MM.1S (cell line): ENCODE measurements at regions not wholly inside any gene's neighbourhood (a gene's known extent, or its start where the extent isn't known, plus 50 kb on each side); places are given as distances from the start of the nearest gene placed in this dataset.

Experiments
- DNase-seq: peaks from one replicate; pipeline ENCODE4 v3.0.0-alpha.2; 2015
- H2AFZ ChIP-seq: fragments of 300-600 bp; sonication (generic); 2 replicates; pipeline ENCODE4 v1.6.0; 2016; ENCODE audit warnings: antibody characterized with exemption, low read length
- H3F3A ChIP-seq: fragments of 300-600 bp; sonication (generic); 2 replicates; pipeline ENCODE4 v1.6.1; 2016; ENCODE audit warnings: mild to moderate bottlenecking, antibody characterized with exemption, low read length, moderate library complexity, mixed read lengths; ENCODE audit not compliant: insufficient read depth
- H3K27ac ChIP-seq: fragments of 300-600 bp; sonication (generic); 2 replicates; pipeline ENCODE4 v1.5.1; 2016; ENCODE audit warnings: mild to moderate bottlenecking, low read length
- H3K27me3 ChIP-seq: fragments of 300-600 bp; sonication (generic); replicated peaks from 2 replicates; pipeline ENCODE4 v1.6.0; 2016; ENCODE audit warnings: low read length; ENCODE audit not compliant: insufficient read depth
- H3K36me3 ChIP-seq: fragments of 300-600 bp; sonication (generic); replicated peaks from 2 replicates; pipeline ENCODE4 v1.6.1; 2016; ENCODE audit warnings: mild to moderate bottlenecking, low read length, mixed read lengths; ENCODE audit not compliant: insufficient read depth
- H3K4me1 ChIP-seq: fragments of 300-600 bp; sonication (generic); 2 replicates; pipeline ENCODE4 v1.6.1; 2016; ENCODE audit warnings: low read length, mixed read lengths
- H3K4me2 ChIP-seq: fragments of 300-600 bp; sonication (generic); 2 replicates; pipeline ENCODE4 v1.6.0; 2016; ENCODE audit warnings: low read depth, low read length
- H3K4me3 ChIP-seq: fragments of 300-600 bp; sonication (generic); 2 replicates; pipeline ENCODE4 v1.5.1; 2016; ENCODE audit warnings: low read length, mixed read lengths
- H3K79me2 ChIP-seq: fragments of 300-600 bp; sonication (generic); 2 replicates; pipeline ENCODE4 v1.6.1; 2016; ENCODE audit warnings: mixed run types, low read length, mixed read lengths
- H3K9ac ChIP-seq: fragments of 300-600 bp; sonication (generic); 2 replicates; pipeline ENCODE4 v1.6.1; 2016; ENCODE audit warnings: low read length, mixed read lengths
- H3K9me2 ChIP-seq: fragments of 300-600 bp; sonication (generic); replicated peaks from 2 replicates; pipeline ENCODE4 v1.6.1; 2016; ENCODE audit warnings: mild to moderate bottlenecking, low read length, mixed read lengths; ENCODE audit not compliant: insufficient read depth
- H3K9me3 ChIP-seq: fragments of 300-600 bp; sonication (generic); replicated peaks from 2 replicates; pipeline ENCODE4 v1.6.1; 2016; ENCODE audit warnings: mild to moderate bottlenecking, low read length, mixed read lengths; ENCODE audit not compliant: insufficient read depth
- H4K20me1 ChIP-seq: fragments of 300-600 bp; sonication (generic); 2 replicates; pipeline ENCODE4 v1.6.1; 2016; ENCODE audit warnings: mild to moderate bottlenecking, low read length, moderate library complexity, mixed read lengths; ENCODE audit not compliant: insufficient read depth
- EZH2 ChIP-seq: fragments of 300-600 bp; sonication (generic); optimal IDR thresholded peaks from 2 replicates; pipeline ENCODE3; 2017; ENCODE audit warnings: low read depth, mild to moderate bottlenecking, antibody characterized with exemption, low read length, mixed read lengths
- EZH2phosphoT487 ChIP-seq: fragments of 300-600 bp; sonication (generic); IDR thresholded peaks from 2 replicates; pipeline ENCODE4 v1.6.1; 2018; ENCODE audit warnings: antibody characterized with exemption, low read length
- TF ChIP-seq, protein P1 (sequence below): fragments of 300-600 bp; sonication (generic); IDR thresholded peaks from 2 replicates; pipeline ENCODE4 v1.5.1; 2016; ENCODE audit warnings: antibody characterized with exemption, low read length, mixed read lengths

DNA sequence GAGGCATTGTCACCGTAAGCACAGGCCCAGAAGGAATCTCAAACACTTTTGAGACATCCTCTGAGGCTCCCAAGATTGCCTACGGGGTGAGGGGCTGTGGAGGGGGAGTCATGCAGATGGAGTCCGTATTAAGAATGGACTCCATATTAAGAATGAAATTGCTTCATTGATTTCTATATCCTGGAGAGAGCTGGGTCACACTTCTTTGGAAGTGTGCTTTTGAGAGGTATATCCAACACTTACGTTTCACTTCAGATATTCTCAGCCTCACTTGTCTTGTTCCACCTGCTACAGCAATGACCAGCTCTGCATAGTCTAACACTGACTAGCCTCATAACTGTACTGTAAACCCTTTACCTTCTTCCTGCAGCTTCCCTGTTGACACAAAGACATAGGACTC, 62.6 kb upstream of the ARHGAP5 start:
- no peak for TF ChIP-seq EZH2phosphoT487
- TF ChIP-seq, protein P1, sequence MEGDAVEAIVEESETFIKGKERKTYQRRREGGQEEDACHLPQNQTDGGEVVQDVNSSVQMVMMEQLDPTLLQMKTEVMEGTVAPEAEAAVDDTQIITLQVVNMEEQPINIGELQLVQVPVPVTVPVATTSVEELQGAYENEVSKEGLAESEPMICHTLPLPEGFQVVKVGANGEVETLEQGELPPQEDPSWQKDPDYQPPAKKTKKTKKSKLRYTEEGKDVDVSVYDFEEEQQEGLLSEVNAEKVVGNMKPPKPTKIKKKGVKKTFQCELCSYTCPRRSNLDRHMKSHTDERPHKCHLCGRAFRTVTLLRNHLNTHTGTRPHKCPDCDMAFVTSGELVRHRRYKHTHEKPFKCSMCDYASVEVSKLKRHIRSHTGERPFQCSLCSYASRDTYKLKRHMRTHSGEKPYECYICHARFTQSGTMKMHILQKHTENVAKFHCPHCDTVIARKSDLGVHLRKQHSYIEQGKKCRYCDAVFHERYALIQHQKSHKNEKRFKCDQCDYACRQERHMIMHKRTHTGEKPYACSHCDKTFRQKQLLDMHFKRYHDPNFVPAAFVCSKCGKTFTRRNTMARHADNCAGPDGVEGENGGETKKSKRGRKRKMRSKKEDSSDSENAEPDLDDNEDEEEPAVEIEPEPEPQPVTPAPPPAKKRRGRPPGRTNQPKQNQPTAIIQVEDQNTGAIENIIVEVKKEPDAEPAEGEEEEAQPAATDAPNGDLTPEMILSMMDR = no peak
- TF ChIP-seq EZH2 = no peak
- no peaks in the 10 kb centered on the region for H3K9me3 ChIP-seq
- H3K79me2 ChIP-seq = no peaks in the 10 kb centered on the region
- H2AFZ ChIP-seq = no peak overlapping the region
- H3K9me2 ChIP-seq = no peaks in the 10 kb centered on the region
- H3F3A ChIP-seq = no peaks in the 10 kb centered on the region
- no peaks in the 10 kb centered on the region for H3K36me3 ChIP-seq
- no peak overlapping the region for H3K4me2 ChIP-seq
- no peaks in the 10 kb centered on the region for H4K20me1 ChIP-seq
- H3K9ac ChIP-seq = no peak overlapping the region
- H3K27ac ChIP-seq = no peak overlapping the region
- H3K4me1 ChIP-seq = no peaks in the 10 kb centered on the region
- DNase-seq = no peak
- no peaks in the 10 kb centered on the region for H3K27me3 ChIP-seq
- H3K4me3 ChIP-seq = no peak overlapping the region

DNA sequence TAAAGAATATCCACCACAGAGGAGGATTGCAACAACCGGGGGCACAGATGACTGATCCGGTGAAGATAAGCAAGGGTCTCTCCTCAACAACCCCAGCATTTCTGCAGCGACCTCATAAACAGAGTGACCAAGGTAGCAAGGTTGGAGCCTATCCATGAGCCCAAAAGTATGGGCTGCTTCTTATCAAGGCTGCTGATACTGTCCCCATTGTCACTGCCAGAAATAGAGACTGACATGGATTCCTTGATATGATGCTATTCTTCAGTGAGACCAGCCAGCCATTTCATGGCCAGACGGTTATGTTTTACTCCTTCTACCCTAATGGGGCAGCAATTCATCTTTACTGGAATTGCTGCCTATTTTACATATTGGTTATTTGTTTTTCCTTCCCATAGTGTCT, 61.9 kb upstream of the ARHGAP5 start:
- H3K79me2 ChIP-seq = no peaks in the 10 kb centered on the region
- H3F3A ChIP-seq = no peaks in the 10 kb centered on the region
- H3K9ac ChIP-seq = no peak overlapping the region
- no peaks in the 10 kb centered on the region for H4K20me1 ChIP-seq
- H3K27me3 ChIP-seq = no peaks in the 10 kb centered on the region
- no peaks in the 10 kb centered on the region for H3K9me2 ChIP-seq
- H2AFZ ChIP-seq = no peak overlapping the region
- H3K9me3 ChIP-seq = no peaks in the 10 kb centered on the region
- no peak overlapping the region for H3K4me2 ChIP-seq
- TF ChIP-seq EZH2phosphoT487 (no peak), EZH2 (no peak)
- TF ChIP-seq, protein P1 = no peak
- no peaks in the 10 kb centered on the region for H3K36me3 ChIP-seq
- H3K4me1 ChIP-seq = no peaks in the 10 kb centered on the region
- DNase-seq = no peak
- H3K4me3 ChIP-seq = no peak overlapping the region
- no peak overlapping the region for H3K27ac ChIP-seq

DNA sequence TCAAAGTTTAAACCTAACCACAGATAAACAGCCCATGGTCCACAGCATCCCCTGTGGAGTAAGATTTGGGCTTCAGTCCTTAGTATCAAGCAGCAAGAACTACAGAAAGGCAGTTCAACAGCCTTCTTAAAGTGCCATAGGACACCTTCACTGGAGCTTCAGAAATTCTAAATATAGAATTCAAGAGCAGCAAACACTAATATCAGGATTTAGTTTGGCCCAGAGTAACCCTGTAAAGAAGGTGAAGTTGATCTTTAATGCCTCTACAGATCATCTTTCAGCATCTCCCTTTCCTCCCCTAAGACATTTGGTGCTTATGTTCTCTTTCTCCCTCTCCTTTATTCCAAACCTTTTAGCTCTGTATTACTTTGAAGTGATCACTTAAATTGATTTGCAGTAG, 59.5 kb upstream of the ARHGAP5 start:
- no peak overlapping the region for H3K4me2 ChIP-seq
- no peaks in the 10 kb centered on the region for H3K36me3 ChIP-seq
- no peaks in the 10 kb centered on the region for H3K9me3 ChIP-seq
- no peak overlapping the region for H3K27ac ChIP-seq
- H4K20me1 ChIP-seq = no peaks in the 10 kb centered on the region
- H3K9ac ChIP-seq = no peak overlapping the region
- H3F3A ChIP-seq = no peaks in the 10 kb centered on the region
- no peak for DNase-seq
- H3K79me2 ChIP-seq = no peaks in the 10 kb centered on the region
- H3K4me3 ChIP-seq = no peak overlapping the region
- TF ChIP-seq, protein P1 = no peak
- TF ChIP-seq EZH2 (no peak), EZH2phosphoT487 (no peak)
- H3K9me2 ChIP-seq = no peaks in the 10 kb centered on the region
- no peaks in the 10 kb centered on the region for H3K27me3 ChIP-seq
- no peak overlapping the region for H2AFZ ChIP-seq
- H3K4me1 ChIP-seq = no peaks in the 10 kb centered on the region
